ENCODE measurements at regions not wholly inside any gene's neighbourhood (a gene's known extent, or its start where the extent isn't known, plus 50 kb on each side); places are given as distances from the start of the nearest gene placed in this dataset.
A peak's percentile ranks its signal among the peaks of the same experiment; 100 is the strongest.
"Not testable (repeated sequence)": the region's sequence is repeated elsewhere in the genome, so short reads cannot be mapped to it uniquely, and the experiment has no call there.

GRCh38 chr4:86521373-86521969 is 72.6 kb upstream of the PTPN13 start:
- TF ChIP-seq, protein P1, sequence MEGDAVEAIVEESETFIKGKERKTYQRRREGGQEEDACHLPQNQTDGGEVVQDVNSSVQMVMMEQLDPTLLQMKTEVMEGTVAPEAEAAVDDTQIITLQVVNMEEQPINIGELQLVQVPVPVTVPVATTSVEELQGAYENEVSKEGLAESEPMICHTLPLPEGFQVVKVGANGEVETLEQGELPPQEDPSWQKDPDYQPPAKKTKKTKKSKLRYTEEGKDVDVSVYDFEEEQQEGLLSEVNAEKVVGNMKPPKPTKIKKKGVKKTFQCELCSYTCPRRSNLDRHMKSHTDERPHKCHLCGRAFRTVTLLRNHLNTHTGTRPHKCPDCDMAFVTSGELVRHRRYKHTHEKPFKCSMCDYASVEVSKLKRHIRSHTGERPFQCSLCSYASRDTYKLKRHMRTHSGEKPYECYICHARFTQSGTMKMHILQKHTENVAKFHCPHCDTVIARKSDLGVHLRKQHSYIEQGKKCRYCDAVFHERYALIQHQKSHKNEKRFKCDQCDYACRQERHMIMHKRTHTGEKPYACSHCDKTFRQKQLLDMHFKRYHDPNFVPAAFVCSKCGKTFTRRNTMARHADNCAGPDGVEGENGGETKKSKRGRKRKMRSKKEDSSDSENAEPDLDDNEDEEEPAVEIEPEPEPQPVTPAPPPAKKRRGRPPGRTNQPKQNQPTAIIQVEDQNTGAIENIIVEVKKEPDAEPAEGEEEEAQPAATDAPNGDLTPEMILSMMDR (IDR thresholded peaks at IDR 0.05; ENCODE audit: low read depth, low read length): no peak
- in situ Hi-C loops (cut with HindIII; ENCODE audit: low sequenced_read_pairs): no loop called here
- H3K4me3 ChIP-seq (ENCODE audit: low read depth, low read length): no peak overlapping the region
- no peak for DNase-seq (ENCODE audit: low read depth, low spot score)

- TF ChIP-seq, protein P1 (IDR thresholded peaks at IDR 0.05; ENCODE audit: low read depth, low read length): peak; percentile 18
- no peak for DNase-seq (ENCODE audit: low read depth, low spot score)
- no peak overlapping the region for H3K4me3 ChIP-seq (ENCODE audit: low read depth, low read length)
- in situ Hi-C loops (cut with HindIII; ENCODE audit: low sequenced_read_pairs): no loop called here
Observed at GRCh38 chr4:86522349-86522748, 71.8 kb upstream of the PTPN13 start.

- TF ChIP-seq, protein P1 (IDR thresholded peaks at IDR 0.05; ENCODE audit: low read depth, low read length): no peak
- in situ Hi-C loops (cut with HindIII; ENCODE audit: low sequenced_read_pairs): no loop called here
- DNase-seq (ENCODE audit: low read depth, low spot score): no peak
Observed at GRCh38 chr4:86523333-86523732, 70.8 kb upstream of the PTPN13 start.

DNA sequence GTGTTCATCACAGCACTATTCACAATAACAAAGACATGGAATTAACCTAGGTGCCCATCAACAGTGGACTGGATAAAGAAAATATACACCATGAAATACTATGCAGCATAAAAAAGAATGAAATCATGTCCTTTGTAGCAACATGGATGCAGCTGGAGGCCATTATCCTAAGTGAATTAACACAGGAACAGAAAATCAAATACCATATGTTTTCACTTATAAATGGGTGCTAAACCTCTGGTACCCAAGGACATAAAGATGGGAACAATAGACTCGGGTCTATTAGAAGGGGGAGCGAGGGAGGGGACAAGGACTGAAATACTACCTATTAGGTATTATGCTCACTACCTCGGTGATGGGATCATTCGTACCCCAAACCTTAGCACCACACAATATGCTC is 66.4 kb upstream of the PTPN13 start:
- DNase-seq (ENCODE audit: low read depth, low spot score); in situ Hi-C loops (cut with HindIII; ENCODE audit: low sequenced_read_pairs); H3K4me3 ChIP-seq (ENCODE audit: low read depth, low read length): not testable (repeated sequence)

More at GRCh38 chr4:86523333-86523732, 70.8 kb upstream of the PTPN13 start:
- H3K4me3 ChIP-seq (ENCODE audit: low read depth, low read length): no peak overlapping the region

- TF ChIP-seq, protein P1 (IDR thresholded peaks at IDR 0.05; ENCODE audit: low read depth, low read length): no peak
- in situ Hi-C loops (cut with HindIII; ENCODE audit: low sequenced_read_pairs): no loop called here
- DNase-seq (ENCODE audit: low read depth, low spot score): no peak
- no peak overlapping the region for H3K4me3 ChIP-seq (ENCODE audit: low read depth, low read length)
Observed at GRCh38 chr4:86529436-86529835, 64.7 kb upstream of the PTPN13 start.

DNA sequence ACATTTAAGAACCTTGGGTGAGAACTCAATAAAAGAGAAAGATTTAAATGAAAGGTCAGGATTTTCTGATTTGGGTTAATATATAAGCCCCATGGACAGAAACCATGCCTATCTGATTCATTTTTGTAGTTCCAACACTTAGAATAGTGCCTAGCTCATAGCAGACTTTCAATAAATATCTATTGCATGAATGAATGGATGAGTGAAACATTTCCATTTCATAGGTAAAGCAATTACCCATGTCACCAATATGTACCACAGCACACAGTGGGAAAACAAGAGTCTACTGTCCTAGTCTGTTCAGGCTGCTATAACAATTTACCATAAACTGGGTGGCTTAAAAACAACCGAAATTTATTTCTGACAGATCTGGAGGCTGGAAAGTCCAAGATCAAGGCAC is 63.9 kb upstream of the PTPN13 start:
- no peak for DNase-seq (ENCODE audit: low read depth, low spot score)
- TF ChIP-seq, protein P1 (IDR thresholded peaks at IDR 0.05; ENCODE audit: low read depth, low read length): no peak
- in situ Hi-C loops (cut with HindIII; ENCODE audit: low sequenced_read_pairs): no loop called here
- H3K4me3 ChIP-seq (ENCODE audit: low read depth, low read length): no peak overlapping the region

- H3K4me3 ChIP-seq (ENCODE audit: low read depth, low read length): no peak overlapping the region
- TF ChIP-seq, protein P1 (IDR thresholded peaks at IDR 0.05; ENCODE audit: low read depth, low read length): no peak
- in situ Hi-C loops (cut with HindIII; ENCODE audit: low sequenced_read_pairs): no loop called here
- no peak for DNase-seq (ENCODE audit: low read depth, low spot score)
Observed at GRCh38 chr4:86531440-86531839, 62.7 kb upstream of the PTPN13 start.

Measured in astrocyte of the spinal cord (primary cell).